ENCODE measurements at regions not wholly inside any gene's neighbourhood (a gene's known extent, or its start where the extent isn't known, plus 50 kb on each side); places are given as distances from the start of the nearest gene placed in this dataset.

DNA sequence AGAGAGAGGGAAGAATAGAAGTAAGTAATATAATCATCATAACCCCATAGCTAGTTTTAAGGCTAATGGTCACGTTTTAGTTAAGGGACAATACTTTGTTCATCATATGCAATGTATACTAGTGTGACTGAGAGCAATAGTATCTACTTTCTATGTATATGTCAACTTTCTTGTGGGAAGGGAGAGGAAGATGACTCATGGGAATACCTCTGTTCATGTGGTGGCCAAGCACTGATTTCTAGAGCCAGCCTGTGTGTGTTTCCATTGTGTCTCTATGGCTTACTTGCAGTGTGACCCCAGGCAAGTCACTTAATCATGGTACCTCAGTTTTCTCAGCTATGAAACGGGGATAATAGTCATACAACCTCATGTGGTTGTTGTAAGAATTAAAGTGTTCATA, 639.6 kb downstream of the CETN3 start:
- Histone ChIP-seq H4K20me1 (replicated peaks; ENCODE audit: control insufficient read depth, extremely low read depth, insufficient read depth, low read length) (no peaks in the 10 kb centered on the region), H3K9ac (replicated peaks; ENCODE audit: extremely low read depth, insufficient read depth, low read length) (no peak overlapping the region), H3K27ac (ENCODE audit: insufficient read depth, low read depth, low read length) (no peak overlapping the region), H3K4me1 (ENCODE audit: control insufficient read depth, extremely low read depth, insufficient read depth, low read length) (no peaks in the 10 kb centered on the region), H3K9me1 (replicated peaks; ENCODE audit: control insufficient read depth, extremely low read depth, insufficient read depth, low read length) (no peaks in the 10 kb centered on the region), H3K4me2 (ENCODE audit: insufficient read depth, low read length) (no peak overlapping the region), H3K79me2 (ENCODE audit: control insufficient read depth, insufficient read depth, low read length) (no peaks in the 10 kb centered on the region), H2AFZ (ENCODE audit: low read depth, low read length) (no peak overlapping the region), H3K9me3 (replicated peaks; ENCODE audit: control insufficient read depth, insufficient read depth, low read length) (no peaks in the 10 kb centered on the region), H3K4me3 (replicated peaks in 1 of 3; ENCODE audit: insufficient read depth in 1 of 3, low read depth in 1 of 3, low read length in 3 of 3) (no peak overlapping the region), H3K27me3 (ENCODE audit: control insufficient read depth in 2 of 2, insufficient read depth in 2 of 2, low read length in 2 of 2) (no peaks in the 10 kb centered on the region), H3K36me3 (ENCODE audit: control insufficient read depth in 2 of 2, extremely low read depth in 1 of 2, insufficient read depth in 2 of 2, low read length in 2 of 2) (no peaks in the 10 kb centered on the region)
- ChIA-PET POLR2A (no interaction called here), CTCF (no interaction called here)
- FAIRE-seq (no peak), DNase-seq (ENCODE audit: low read depth, low spot score) (peak; percentile 31)
- BruUV-seq (replicated peaks), result no TSS peak
- dilution Hi-C loops (cut with MboI; ENCODE audit: extremely low pct_ligation_motif_present, low sequenced_read_pairs) (no loop called here), intact Hi-C loops (cut with micrococcal nuclease) (no loop called here)
- TF ChIP-seq FOS (IDR thresholded peaks at IDR 0.05; ENCODE audit: borderline replicate concordance, insufficient read depth, low read length), result no peak
- peak; percentile 31 for TF ChIP-seq JUN (IDR thresholded peaks at IDR 0.05; ENCODE audit: borderline replicate concordance, insufficient read depth, insufficient read length, low read depth)

DNA sequence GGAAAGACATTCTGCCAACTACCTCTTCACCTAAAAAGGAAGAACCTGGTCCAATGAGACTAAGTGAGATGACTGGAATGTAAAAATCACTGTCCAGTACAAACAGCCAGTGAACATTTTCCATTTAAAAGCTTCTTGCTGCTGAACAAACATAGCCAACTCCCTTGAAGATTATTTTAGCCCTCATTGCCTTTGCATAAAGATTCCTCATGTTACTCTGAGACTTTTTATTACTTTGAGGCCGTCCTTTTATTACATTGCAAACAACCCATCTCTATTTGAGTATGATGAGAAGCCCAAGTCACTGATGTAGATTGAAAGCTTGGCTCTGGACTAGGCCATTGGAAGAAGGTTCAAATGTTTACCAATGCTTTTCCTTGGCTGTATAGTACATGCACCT, 649.8 kb downstream of the CETN3 start:
- no peak overlapping the region for H3K4me3 ChIP-seq (replicated peaks in 1 of 3; ENCODE audit: insufficient read depth in 1 of 3, low read depth in 1 of 3, low read length in 3 of 3)
- FAIRE-seq, result no peak
- H3K27ac ChIP-seq (ENCODE audit: insufficient read depth, low read depth, low read length), result no peak overlapping the region
- no peak overlapping the region for H3K4me2 ChIP-seq (ENCODE audit: insufficient read depth, low read length)
- no peak overlapping the region for H3K9ac ChIP-seq (replicated peaks; ENCODE audit: extremely low read depth, insufficient read depth, low read length)
- no peak for TF ChIP-seq GATA2 (IDR thresholded peaks at IDR 0.05; ENCODE audit: insufficient read depth, insufficient read length, low read depth, low read length)
- no peak for TF ChIP-seq POLR2A (IDR thresholded peaks at IDR 0.05; ENCODE audit: low read depth, low read length)
- TF ChIP-seq FOS (IDR thresholded peaks at IDR 0.05; ENCODE audit: borderline replicate concordance, insufficient read depth, low read length), result no peak
- TF ChIP-seq JUN (IDR thresholded peaks at IDR 0.05; ENCODE audit: borderline replicate concordance, insufficient read depth, insufficient read length, low read depth), result no peak
- TF ChIP-seq, protein P1, sequence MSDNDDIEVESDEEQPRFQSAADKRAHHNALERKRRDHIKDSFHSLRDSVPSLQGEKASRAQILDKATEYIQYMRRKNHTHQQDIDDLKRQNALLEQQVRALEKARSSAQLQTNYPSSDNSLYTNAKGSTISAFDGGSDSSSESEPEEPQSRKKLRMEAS (IDR thresholded peaks at IDR 0.05; ENCODE audit: insufficient read depth, insufficient read length), result no peak
- no peak for TF ChIP-seq EZH2 (IDR thresholded peaks at IDR 0.05; ENCODE audit: borderline replicate concordance, low read depth, low read length, severe bottlenecking)
- no peak for TF ChIP-seq POLR2AphosphoS5 (IDR thresholded peaks at IDR 0.05; ENCODE audit: insufficient read depth, low read depth, low read length)
- TF ChIP-seq, protein P2, sequence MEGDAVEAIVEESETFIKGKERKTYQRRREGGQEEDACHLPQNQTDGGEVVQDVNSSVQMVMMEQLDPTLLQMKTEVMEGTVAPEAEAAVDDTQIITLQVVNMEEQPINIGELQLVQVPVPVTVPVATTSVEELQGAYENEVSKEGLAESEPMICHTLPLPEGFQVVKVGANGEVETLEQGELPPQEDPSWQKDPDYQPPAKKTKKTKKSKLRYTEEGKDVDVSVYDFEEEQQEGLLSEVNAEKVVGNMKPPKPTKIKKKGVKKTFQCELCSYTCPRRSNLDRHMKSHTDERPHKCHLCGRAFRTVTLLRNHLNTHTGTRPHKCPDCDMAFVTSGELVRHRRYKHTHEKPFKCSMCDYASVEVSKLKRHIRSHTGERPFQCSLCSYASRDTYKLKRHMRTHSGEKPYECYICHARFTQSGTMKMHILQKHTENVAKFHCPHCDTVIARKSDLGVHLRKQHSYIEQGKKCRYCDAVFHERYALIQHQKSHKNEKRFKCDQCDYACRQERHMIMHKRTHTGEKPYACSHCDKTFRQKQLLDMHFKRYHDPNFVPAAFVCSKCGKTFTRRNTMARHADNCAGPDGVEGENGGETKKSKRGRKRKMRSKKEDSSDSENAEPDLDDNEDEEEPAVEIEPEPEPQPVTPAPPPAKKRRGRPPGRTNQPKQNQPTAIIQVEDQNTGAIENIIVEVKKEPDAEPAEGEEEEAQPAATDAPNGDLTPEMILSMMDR (IDR thresholded peaks at IDR 0.05; ENCODE audit: extremely low read depth in 1 of 2, insufficient read depth in 1 of 2, low read depth in 1 of 2, low read length in 2 of 2), result no peak
- TF ChIP-seq MYC (IDR thresholded peaks at IDR 0.05; ENCODE audit: low read depth, low read length), result no peak
- BruUV-seq (replicated peaks), result no TSS peak
- dilution Hi-C loops (cut with MboI; ENCODE audit: extremely low pct_ligation_motif_present, low sequenced_read_pairs) (no loop called here), intact Hi-C loops (cut with micrococcal nuclease) (no loop called here)
- H3K4me1 ChIP-seq (ENCODE audit: control insufficient read depth, extremely low read depth, insufficient read depth, low read length), result no peaks in the 10 kb centered on the region
- no peaks in the 10 kb centered on the region for H4K20me1 ChIP-seq (replicated peaks; ENCODE audit: control insufficient read depth, extremely low read depth, insufficient read depth, low read length)
- CTCF ChIA-PET, result interaction anchor here (1.2 kb wide), 1 partner anchor 12 kb away, joined by 4 read pairs; no protein-coding TSS in a partner anchor
- no peaks in the 10 kb centered on the region for H3K9me1 ChIP-seq (replicated peaks; ENCODE audit: control insufficient read depth, extremely low read depth, insufficient read depth, low read length)
- no peaks in the 10 kb centered on the region for H3K27me3 ChIP-seq (ENCODE audit: control insufficient read depth in 2 of 2, insufficient read depth in 2 of 2, low read length in 2 of 2)
- no peak for DNase-seq (ENCODE audit: low read depth, low spot score)
- H3K36me3 ChIP-seq (ENCODE audit: control insufficient read depth in 2 of 2, extremely low read depth in 1 of 2, insufficient read depth in 2 of 2, low read length in 2 of 2), result no peaks in the 10 kb centered on the region
- no peak overlapping the region for H2AFZ ChIP-seq (ENCODE audit: low read depth, low read length)
- POLR2A ChIA-PET, result no interaction called here
- no peaks in the 10 kb centered on the region for H3K9me3 ChIP-seq (replicated peaks; ENCODE audit: control insufficient read depth, insufficient read depth, low read length)
- no peaks in the 10 kb centered on the region for H3K79me2 ChIP-seq (ENCODE audit: control insufficient read depth, insufficient read depth, low read length)

Data from endothelial cell of umbilical vein (primary cell).